ENCODE measurements at regions not wholly inside any gene's neighbourhood (a gene's known extent, or its start where the extent isn't known, plus 50 kb on each side); places are given as distances from the start of the nearest gene placed in this dataset.
"Not testable (repeated sequence)": the region's sequence is repeated elsewhere in the genome, so short reads cannot be mapped to it uniquely, and the experiment has no call there.

DNA sequence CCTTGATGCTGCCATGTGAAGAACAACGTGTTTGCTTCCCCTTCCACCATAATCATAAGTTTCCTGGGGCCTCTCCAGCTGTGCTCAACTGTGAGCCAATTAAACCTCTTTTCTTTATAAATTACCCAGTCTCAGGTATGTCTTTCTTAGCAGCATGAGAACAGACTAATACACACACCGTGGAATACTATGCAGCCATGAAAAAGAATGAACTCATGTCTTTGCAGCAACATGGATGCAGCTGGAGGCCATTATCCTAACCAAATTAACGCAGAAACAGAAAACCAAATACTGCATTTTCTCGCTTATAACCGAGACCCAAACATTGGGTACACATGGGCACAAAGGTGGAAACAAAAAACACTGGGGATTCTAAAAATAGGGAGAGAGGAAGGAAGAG is 286.7 kb upstream of the MINDY3 start:
- TF ChIP-seq, protein P1, sequence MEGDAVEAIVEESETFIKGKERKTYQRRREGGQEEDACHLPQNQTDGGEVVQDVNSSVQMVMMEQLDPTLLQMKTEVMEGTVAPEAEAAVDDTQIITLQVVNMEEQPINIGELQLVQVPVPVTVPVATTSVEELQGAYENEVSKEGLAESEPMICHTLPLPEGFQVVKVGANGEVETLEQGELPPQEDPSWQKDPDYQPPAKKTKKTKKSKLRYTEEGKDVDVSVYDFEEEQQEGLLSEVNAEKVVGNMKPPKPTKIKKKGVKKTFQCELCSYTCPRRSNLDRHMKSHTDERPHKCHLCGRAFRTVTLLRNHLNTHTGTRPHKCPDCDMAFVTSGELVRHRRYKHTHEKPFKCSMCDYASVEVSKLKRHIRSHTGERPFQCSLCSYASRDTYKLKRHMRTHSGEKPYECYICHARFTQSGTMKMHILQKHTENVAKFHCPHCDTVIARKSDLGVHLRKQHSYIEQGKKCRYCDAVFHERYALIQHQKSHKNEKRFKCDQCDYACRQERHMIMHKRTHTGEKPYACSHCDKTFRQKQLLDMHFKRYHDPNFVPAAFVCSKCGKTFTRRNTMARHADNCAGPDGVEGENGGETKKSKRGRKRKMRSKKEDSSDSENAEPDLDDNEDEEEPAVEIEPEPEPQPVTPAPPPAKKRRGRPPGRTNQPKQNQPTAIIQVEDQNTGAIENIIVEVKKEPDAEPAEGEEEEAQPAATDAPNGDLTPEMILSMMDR (IDR thresholded peaks at IDR 0.05; ENCODE audit: insufficient read depth in 1 of 2, low read depth in 1 of 2, low read length in 1 of 2, severe bottlenecking in 1 of 2, unreplicated experiment in 1 of 2), result no peak
- Mint-ChIP-seq H3K36me3 (ENCODE audit: insufficient read depth, unreplicated experiment) (no peaks in the 10 kb centered on the region), H3K9me3 (ENCODE audit: unreplicated experiment) (peaks cover 26% of the 10 kb centered on the region), H3K27ac (ENCODE audit: unreplicated experiment) (no peak overlapping the region), H3K4me3 (ENCODE audit: unreplicated experiment) (no peak overlapping the region), H3K4me1 (ENCODE audit: low read depth, unreplicated experiment) (no peaks in the 10 kb centered on the region), H3K27me3 (ENCODE audit: insufficient read depth, unreplicated experiment) (peaks cover 11% of the 10 kb centered on the region)
- Histone ChIP-seq H3K27me3 (replicated peaks; ENCODE audit: control insufficient read depth, insufficient read depth, low read length) (no peaks in the 10 kb centered on the region; the same call in 1 of the 2 replicates), H3K9me3 (no peaks in the 10 kb centered on the region), H3K4me1 (no peaks in the 10 kb centered on the region), H3K36me3 (ENCODE audit: control insufficient read depth, insufficient read depth, low read length) (no peaks in the 10 kb centered on the region), H3K4me3 (ENCODE audit: low read depth, low read length) (no peak overlapping the region)
- POLR2A ChIA-PET, result no interaction called here
- intact Hi-C loops (cut with micrococcal nuclease; ENCODE audit: unreplicated experiment), result no loop called here
- DNase-seq, result no peak
- no TSS peak for BruUV-seq (replicated peaks)
- CTCF ChIA-PET, result no interaction called here

DNA sequence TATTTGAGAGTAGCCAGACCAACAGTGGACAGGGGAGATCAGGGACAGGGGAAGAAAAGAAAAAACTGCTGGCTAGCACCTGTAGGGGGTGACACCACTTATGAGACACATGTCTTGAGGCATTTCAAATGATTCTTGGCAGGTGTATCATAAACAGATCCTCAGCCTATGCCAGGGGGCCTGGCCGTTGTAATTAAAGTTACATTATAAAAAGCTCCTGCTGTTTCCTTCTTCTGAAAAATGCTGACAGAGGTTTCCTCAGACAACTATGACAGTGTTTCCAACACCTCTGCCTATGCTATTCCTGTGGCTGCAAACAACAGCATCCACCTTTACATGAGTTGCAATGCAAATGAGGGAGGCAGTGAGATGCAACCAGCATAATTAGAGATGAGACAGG is 281.0 kb upstream of the PTER start:
- POLR2A ChIA-PET, result no interaction called here
- BruUV-seq (replicated peaks), result no TSS peak
- intact Hi-C loops (cut with micrococcal nuclease; ENCODE audit: unreplicated experiment), result loop anchor here (1.0 to 10.0 kb wide), 2 partner anchors 251 to 277 kb away; no protein-coding TSS in a partner anchor
- Histone ChIP-seq H3K27me3 (replicated peaks; ENCODE audit: control insufficient read depth, insufficient read depth, low read length) (no peaks in the 10 kb centered on the region), H3K4me1 (peaks cover 4% of the 10 kb centered on the region; the same call in 1 of the 2 replicates), H3K9me3 (no peaks in the 10 kb centered on the region), H3K36me3 (ENCODE audit: control insufficient read depth, insufficient read depth, low read length) (no peaks in the 10 kb centered on the region), H3K4me3 (ENCODE audit: low read depth, low read length) (no peak overlapping the region)
- TF ChIP-seq, protein P1 (IDR thresholded peaks at IDR 0.05; ENCODE audit: insufficient read depth in 1 of 2, low read depth in 1 of 2, low read length in 1 of 2, severe bottlenecking in 1 of 2, unreplicated experiment in 1 of 2), result no peak
- Mint-ChIP-seq H3K9me3 (ENCODE audit: unreplicated experiment) (peaks cover 11% of the 10 kb centered on the region), H3K36me3 (ENCODE audit: insufficient read depth, unreplicated experiment) (no peaks in the 10 kb centered on the region), H3K4me1 (ENCODE audit: low read depth, unreplicated experiment) (peaks cover 8% of the 10 kb centered on the region), H3K27me3 (ENCODE audit: insufficient read depth, unreplicated experiment) (peaks cover 20% of the 10 kb centered on the region), H3K4me3 (ENCODE audit: unreplicated experiment) (no peak overlapping the region), H3K27ac (ENCODE audit: unreplicated experiment) (no peak overlapping the region)
- no peak for DNase-seq
- CTCF ChIA-PET, result no interaction called here

DNA sequence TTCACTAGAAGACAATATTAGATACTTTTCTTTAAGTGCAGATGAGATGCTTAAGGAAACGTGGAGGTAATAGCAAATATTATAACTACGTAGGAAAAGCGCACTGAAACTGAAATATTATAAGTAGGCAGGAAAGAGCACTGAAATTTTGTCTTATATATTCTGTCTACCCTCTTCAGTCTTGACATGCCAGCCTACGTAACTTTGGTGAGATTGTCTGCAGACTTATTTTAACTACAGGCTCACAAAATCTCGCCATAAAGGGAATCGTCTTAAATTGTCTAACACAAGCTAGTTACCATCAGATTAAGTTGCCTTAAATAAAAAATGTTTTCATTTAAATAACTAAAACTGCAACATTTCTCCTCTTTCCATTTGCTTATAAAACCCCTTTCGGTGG is 280.1 kb upstream of the PTER start:
- Histone ChIP-seq H3K9me3 (no peaks in the 10 kb centered on the region), H3K4me1 (peaks cover 4% of the 10 kb centered on the region; the same call in 1 of the 2 replicates), H3K27me3 (replicated peaks; ENCODE audit: control insufficient read depth, insufficient read depth, low read length) (no peaks in the 10 kb centered on the region), H3K36me3 (ENCODE audit: control insufficient read depth, insufficient read depth, low read length) (no peaks in the 10 kb centered on the region), H3K4me3 (ENCODE audit: low read depth, low read length) (no peak overlapping the region)
- Mint-ChIP-seq H3K36me3 (ENCODE audit: insufficient read depth, unreplicated experiment) (no peaks in the 10 kb centered on the region), H3K27ac (ENCODE audit: unreplicated experiment) (no peak overlapping the region), H3K9me3 (ENCODE audit: unreplicated experiment) (peaks cover 6% of the 10 kb centered on the region), H3K4me1 (ENCODE audit: low read depth, unreplicated experiment) (peaks cover 8% of the 10 kb centered on the region), H3K27me3 (ENCODE audit: insufficient read depth, unreplicated experiment) (peaks cover 18% of the 10 kb centered on the region), H3K4me3 (ENCODE audit: unreplicated experiment) (no peak overlapping the region)
- TF ChIP-seq, protein P1 (IDR thresholded peaks at IDR 0.05; ENCODE audit: insufficient read depth in 1 of 2, low read depth in 1 of 2, low read length in 1 of 2, severe bottlenecking in 1 of 2, unreplicated experiment in 1 of 2), result no peak
- intact Hi-C loops (cut with micrococcal nuclease; ENCODE audit: unreplicated experiment), result loop anchor here (10.0 kb wide), 1 partner anchor 252 kb away; no protein-coding TSS in a partner anchor
- CTCF ChIA-PET, result no interaction called here
- no TSS peak for BruUV-seq (replicated peaks)
- POLR2A ChIA-PET, result no interaction called here
- DNase-seq, result no peak

DNA sequence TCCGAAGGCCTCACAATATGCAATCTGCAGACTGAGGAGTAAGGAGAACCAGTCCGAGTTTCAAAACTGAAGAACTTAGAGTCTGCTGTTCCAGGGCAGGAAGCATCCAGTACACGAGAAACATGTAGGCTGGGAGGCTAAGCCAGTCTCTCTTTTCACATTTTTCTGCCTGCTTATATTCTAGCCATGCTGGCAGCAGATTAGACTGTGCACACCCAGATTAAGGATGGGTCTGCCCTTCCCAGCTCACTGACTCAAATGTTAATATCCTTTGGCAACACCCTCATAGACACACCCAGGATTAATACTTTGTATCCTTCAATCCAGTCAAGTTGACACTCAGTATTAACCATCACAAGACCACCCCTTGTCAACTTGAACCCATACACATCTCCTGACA is 271.7 kb upstream of the PTER start:
- H3K27ac Mint-ChIP-seq (ENCODE audit: unreplicated experiment); DNase-seq; BruUV-seq (replicated peaks); H3K4me3 Mint-ChIP-seq (ENCODE audit: unreplicated experiment); POLR2A ChIA-PET; H3K27me3 ChIP-seq (replicated peaks; ENCODE audit: control insufficient read depth, insufficient read depth, low read length); H3K4me1 Mint-ChIP-seq (ENCODE audit: low read depth, unreplicated experiment); H3K27me3 Mint-ChIP-seq (ENCODE audit: insufficient read depth, unreplicated experiment); H3K4me1 ChIP-seq; intact Hi-C loops (cut with micrococcal nuclease; ENCODE audit: unreplicated experiment); H3K4me3 ChIP-seq (ENCODE audit: low read depth, low read length); H3K9me3 ChIP-seq; H3K36me3 ChIP-seq (ENCODE audit: control insufficient read depth, insufficient read depth, low read length); H3K36me3 Mint-ChIP-seq (ENCODE audit: insufficient read depth, unreplicated experiment); CTCF ChIA-PET: not testable (repeated sequence)
- H3K9me3 Mint-ChIP-seq (ENCODE audit: unreplicated experiment), result peaks cover 17% of the 10 kb centered on the region

Measured in Caco-2 (cell line).